ENCODE measurements at regions not wholly inside any gene's neighbourhood (a gene's known extent, or its start where the extent isn't known, plus 50 kb on each side); places are given as distances from the start of the nearest gene placed in this dataset.
A peak's percentile ranks its signal among the peaks of the same experiment; 100 is the strongest.
"Not testable (repeated sequence)": the region's sequence is repeated elsewhere in the genome, so short reads cannot be mapped to it uniquely, and the experiment has no call there.

GRCh38 chr11:69914286-69915150 lies 95.3 kb upstream of the FGF3 start:
- Histone ChIP-seq H3K4me3 (no peak overlapping the region), H3K36me3 (no peaks in the 10 kb centered on the region), H3K27me3 (no peaks in the 10 kb centered on the region), H3K4me1 (peaks cover 0 to 39% (median 3%) of the 10 kb centered on the region in 4 donors), H3K27ac (peak overlapping the region in 1 of 4 donors; percentile 47), H3K9me3 (peaks cover 0 to 4% (median 0%) of the 10 kb centered on the region in 4 donors)
- TF ChIP-seq, protein P1, sequence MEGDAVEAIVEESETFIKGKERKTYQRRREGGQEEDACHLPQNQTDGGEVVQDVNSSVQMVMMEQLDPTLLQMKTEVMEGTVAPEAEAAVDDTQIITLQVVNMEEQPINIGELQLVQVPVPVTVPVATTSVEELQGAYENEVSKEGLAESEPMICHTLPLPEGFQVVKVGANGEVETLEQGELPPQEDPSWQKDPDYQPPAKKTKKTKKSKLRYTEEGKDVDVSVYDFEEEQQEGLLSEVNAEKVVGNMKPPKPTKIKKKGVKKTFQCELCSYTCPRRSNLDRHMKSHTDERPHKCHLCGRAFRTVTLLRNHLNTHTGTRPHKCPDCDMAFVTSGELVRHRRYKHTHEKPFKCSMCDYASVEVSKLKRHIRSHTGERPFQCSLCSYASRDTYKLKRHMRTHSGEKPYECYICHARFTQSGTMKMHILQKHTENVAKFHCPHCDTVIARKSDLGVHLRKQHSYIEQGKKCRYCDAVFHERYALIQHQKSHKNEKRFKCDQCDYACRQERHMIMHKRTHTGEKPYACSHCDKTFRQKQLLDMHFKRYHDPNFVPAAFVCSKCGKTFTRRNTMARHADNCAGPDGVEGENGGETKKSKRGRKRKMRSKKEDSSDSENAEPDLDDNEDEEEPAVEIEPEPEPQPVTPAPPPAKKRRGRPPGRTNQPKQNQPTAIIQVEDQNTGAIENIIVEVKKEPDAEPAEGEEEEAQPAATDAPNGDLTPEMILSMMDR (IDR thresholded peaks at IDR 0.05), result no peak
- TF ChIP-seq POLR2A (IDR thresholded peaks at IDR 0.05), result no peak
- DNase-seq, result peak in 2 of 3 donors; percentile 61 to 65

DNA sequence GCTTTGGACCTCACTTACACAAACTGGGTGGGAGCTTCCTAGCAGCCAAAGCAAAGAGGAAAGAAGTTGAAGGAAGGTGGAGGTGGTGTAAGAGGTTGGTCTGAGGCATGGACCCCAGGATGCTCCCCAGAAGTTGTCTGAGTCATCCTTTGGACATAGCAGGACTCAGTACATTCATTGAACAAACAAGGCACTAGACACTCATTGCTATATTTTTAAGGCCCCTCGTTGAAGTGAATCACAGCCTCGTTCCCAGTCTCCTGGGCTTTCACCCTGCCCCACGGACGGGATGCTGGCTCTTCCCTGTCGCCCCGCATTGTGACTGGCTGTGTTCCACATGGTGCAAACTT lies 95.9 kb upstream of the FGF3 start:
- no peak for TF ChIP-seq POLR2A (IDR thresholded peaks at IDR 0.05)
- TF ChIP-seq, protein P1 (IDR thresholded peaks at IDR 0.05), result no peak
- no peak overlapping the region for H3K4me3 ChIP-seq
- peaks cover 0 to 39% (median 3%) of the 10 kb centered on the region in 4 donors for H3K4me1 ChIP-seq
- no peaks in the 10 kb centered on the region for H3K36me3 ChIP-seq
- DNase-seq, result no peak
- peak overlapping the region in 2 of 4 donors; percentile 47 to 58 for H3K27ac ChIP-seq
- H3K27me3 ChIP-seq, result no peaks in the 10 kb centered on the region
- H3K9me3 ChIP-seq, result peaks cover 0 to 4% (median 0%) of the 10 kb centered on the region in 4 donors

GRCh38 chr11:69915501-69916250 lies 96.5 kb upstream of the FGF3 start:
- no peaks in the 10 kb centered on the region for H3K36me3 ChIP-seq
- H3K4me3 ChIP-seq, result peak overlapping the region in 1 of 4 donors; percentile 12
- TF ChIP-seq, protein P1 (IDR thresholded peaks at IDR 0.05), result peak; percentile 14 to 77 (median 68)
- no peak for TF ChIP-seq POLR2A (IDR thresholded peaks at IDR 0.05)
- H3K4me1 ChIP-seq, result peaks cover 0 to 39% (median 3%) of the 10 kb centered on the region in 4 donors
- H3K27me3 ChIP-seq, result no peaks in the 10 kb centered on the region
- DNase-seq, result peak; percentile 34 to 88 (median 87)
- peaks cover 0 to 4% (median 0%) of the 10 kb centered on the region in 4 donors for H3K9me3 ChIP-seq
- peak overlapping the region in 2 of 4 donors; percentile 47 to 58 for H3K27ac ChIP-seq

- H3K4me3 ChIP-seq, H3K36me3 ChIP-seq, H3K9me3 ChIP-seq, H3K27me3 ChIP-seq: not testable (repeated sequence)
- peaks cover 0 to 39% (median 3%) of the 10 kb centered on the region in 4 donors for H3K4me1 ChIP-seq
- peak overlapping the region in 2 of 4 donors; percentile 46 to 58 for H3K27ac ChIP-seq
- DNase-seq, result peak in 2 of 3 donors; percentile 15 to 30
Measured at GRCh38 chr11:69916251-69916649, 97.0 kb upstream of the FGF3 start.

- DNase-seq, result no peak
- H3K27me3 ChIP-seq, result no peaks in the 10 kb centered on the region
Measured at GRCh38 chr11:69916806-69917387, 97.7 kb upstream of the FGF3 start.

More at GRCh38 chr11:69916806-69917387, 97.7 kb upstream of the FGF3 start:
- Histone ChIP-seq H3K9me3 (peaks cover 0 to 4% (median 0%) of the 10 kb centered on the region in 4 donors), H3K27ac (no peak overlapping the region), H3K4me3 (no peak overlapping the region), H3K4me1 (peaks cover 0 to 39% (median 3%) of the 10 kb centered on the region in 4 donors), H3K36me3 (no peaks in the 10 kb centered on the region)
- no peak for TF ChIP-seq POLR2A (IDR thresholded peaks at IDR 0.05)
- TF ChIP-seq, protein P1 (IDR thresholded peaks at IDR 0.05), result no peak
